ENCODE measurements at regions not wholly inside any gene's neighbourhood (a gene's known extent, or its start where the extent isn't known, plus 50 kb on each side); places are given as distances from the start of the nearest gene placed in this dataset.

DNA sequence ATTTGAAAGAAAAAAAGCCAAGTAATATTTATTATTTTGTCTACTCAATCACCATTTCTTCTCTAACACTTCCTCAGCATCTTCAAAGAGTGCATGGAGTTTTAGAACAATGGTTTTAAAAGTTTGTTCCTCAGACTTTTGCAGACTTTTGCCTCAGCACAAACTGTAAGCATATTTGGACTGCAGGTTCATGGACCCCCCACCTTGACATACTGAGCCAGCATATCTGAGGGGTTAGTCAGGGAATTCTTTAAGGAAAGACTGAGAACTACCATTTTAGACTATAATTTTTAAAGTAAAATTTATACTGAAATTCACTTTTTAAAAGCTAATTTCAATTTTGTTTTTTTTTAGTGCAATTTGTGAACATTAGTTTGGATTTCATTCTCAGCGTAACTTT lies 1676.8 kb upstream of the PCDH20 start:
- H3K4me3 ChIP-seq (ENCODE audit: low read length): no peak overlapping the region
- no CpG with 5 or more reads among the region's 1 CpG for WGBS (ENCODE audit: insufficient coverage, insufficient read length)
- no peaks in the 10 kb centered on the region for H3K27me3 ChIP-seq (ENCODE audit: control insufficient read depth, insufficient read depth, low read length)
- H3K4me1 ChIP-seq (ENCODE audit: control insufficient read depth, insufficient read depth, low read length): no peaks in the 10 kb centered on the region
- no peaks in the 10 kb centered on the region for H3K9me3 ChIP-seq (ENCODE audit: control insufficient read depth, insufficient read depth, low read length)
- H3K27ac ChIP-seq (ENCODE audit: low read length): no peak overlapping the region
- no peak for DNase-seq (ENCODE audit: low read depth, low spot score)
- no peaks in the 10 kb centered on the region for H3K36me3 ChIP-seq (ENCODE audit: control insufficient read depth, insufficient read depth, low read length)

DNA sequence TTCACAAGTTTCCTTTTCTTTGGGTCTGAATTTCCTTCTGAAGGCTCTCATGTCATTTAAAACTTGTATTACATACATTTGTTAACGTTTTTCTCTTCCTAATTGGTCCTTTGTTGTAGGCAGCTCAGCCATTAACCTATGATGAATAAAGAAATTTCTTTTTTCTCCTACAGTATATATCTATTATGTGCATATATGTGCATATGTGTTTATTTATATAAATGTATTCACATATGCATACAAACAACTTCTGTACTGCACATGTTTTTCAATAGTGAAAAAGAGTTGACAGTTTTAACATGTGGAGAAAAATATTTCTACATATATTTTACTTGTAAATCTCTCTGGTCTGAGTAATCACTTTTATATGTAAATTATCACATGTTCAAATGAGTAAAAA lies 1674.9 kb upstream of the PCDH20 start:
- H3K4me3 ChIP-seq (ENCODE audit: low read length): no peak overlapping the region
- H3K9me3 ChIP-seq (ENCODE audit: control insufficient read depth, insufficient read depth, low read length): no peaks in the 10 kb centered on the region
- no peak overlapping the region for H3K27ac ChIP-seq (ENCODE audit: low read length)
- H3K4me1 ChIP-seq (ENCODE audit: control insufficient read depth, insufficient read depth, low read length): no peaks in the 10 kb centered on the region
- H3K36me3 ChIP-seq (ENCODE audit: control insufficient read depth, insufficient read depth, low read length): no peaks in the 10 kb centered on the region
- no peak for DNase-seq (ENCODE audit: low read depth, low spot score)
- WGBS (ENCODE audit: insufficient coverage, insufficient read length): no CpG with 5 or more reads among the region's 1 CpG
- H3K27me3 ChIP-seq (ENCODE audit: control insufficient read depth, insufficient read depth, low read length): no peaks in the 10 kb centered on the region

DNA sequence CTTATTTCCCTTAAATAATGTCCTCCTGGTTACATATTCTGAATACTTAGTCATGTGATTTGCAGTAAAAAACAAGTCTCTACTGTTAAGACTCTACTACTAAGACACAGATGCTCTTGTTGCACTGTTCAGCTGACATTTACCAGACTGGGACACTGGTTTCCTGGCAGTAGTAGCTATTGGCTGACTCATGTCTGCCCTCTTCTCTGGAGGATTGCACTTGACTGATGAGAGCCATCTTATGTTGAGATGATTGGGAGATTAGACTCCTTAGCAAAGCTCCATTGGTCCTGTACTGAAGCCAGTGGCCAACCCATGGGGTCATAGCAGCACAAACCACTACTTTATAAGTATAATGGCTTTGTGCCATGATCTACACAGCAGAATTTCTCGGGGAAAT lies 1672.6 kb upstream of the PCDH20 start:
- H3K27me3 ChIP-seq (ENCODE audit: control insufficient read depth, insufficient read depth, low read length): no peaks in the 10 kb centered on the region
- DNase-seq (ENCODE audit: low read depth, low spot score): no peak
- no peaks in the 10 kb centered on the region for H3K4me1 ChIP-seq (ENCODE audit: control insufficient read depth, insufficient read depth, low read length)
- no CpG with 5 or more reads among the region's 1 CpG for WGBS (ENCODE audit: insufficient coverage, insufficient read length)
- H3K4me3 ChIP-seq (ENCODE audit: low read length): no peak overlapping the region
- H3K27ac ChIP-seq (ENCODE audit: low read length): no peak overlapping the region
- H3K9me3 ChIP-seq (ENCODE audit: control insufficient read depth, insufficient read depth, low read length): no peaks in the 10 kb centered on the region
- no peaks in the 10 kb centered on the region for H3K36me3 ChIP-seq (ENCODE audit: control insufficient read depth, insufficient read depth, low read length)

DNA sequence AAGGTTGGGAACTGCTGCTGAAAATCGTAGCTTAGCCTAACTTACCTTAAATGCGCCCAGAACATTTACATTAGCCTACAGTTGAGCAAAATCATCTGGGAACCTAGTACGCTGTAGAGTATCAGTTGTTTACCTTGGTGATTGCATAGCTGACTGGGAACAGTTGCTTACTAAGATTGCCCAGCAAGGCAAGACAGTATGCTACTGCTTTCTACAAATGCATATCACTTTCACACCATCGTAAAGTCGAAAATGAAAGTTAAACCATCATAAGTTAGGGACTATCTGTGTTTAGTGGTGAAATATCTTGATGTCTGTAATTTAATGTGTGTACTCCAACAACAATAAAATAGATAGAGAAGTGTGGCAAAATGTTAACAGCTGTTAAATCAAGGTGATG lies 1670.6 kb upstream of the PCDH20 start:
- no peaks in the 10 kb centered on the region for H3K36me3 ChIP-seq (ENCODE audit: control insufficient read depth, insufficient read depth, low read length)
- WGBS (ENCODE audit: insufficient coverage, insufficient read length): no CpG with 5 or more reads among the region's 5 CpGs
- H3K4me3 ChIP-seq (ENCODE audit: low read length): no peak overlapping the region

DNA sequence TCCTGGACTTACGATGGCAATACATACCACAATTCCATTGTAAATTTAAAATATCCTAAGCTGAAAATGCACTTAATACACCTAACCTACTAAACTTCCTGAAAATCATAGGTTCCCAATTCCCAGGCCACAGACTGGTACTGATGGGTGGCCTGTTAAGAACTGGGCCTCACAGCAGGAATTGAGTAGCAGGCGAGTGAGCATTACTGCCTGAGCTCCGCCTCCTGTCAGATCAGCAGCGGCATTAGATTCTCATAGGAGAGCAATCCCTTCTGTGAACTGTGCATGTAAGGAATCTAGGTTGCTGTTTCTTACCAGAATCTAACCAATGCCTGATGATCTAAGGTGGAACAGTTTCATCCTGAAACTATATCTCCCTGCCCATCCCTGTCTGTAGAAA lies 1670.2 kb upstream of the PCDH20 start:
- Histone ChIP-seq H3K27ac (ENCODE audit: low read length) (no peak overlapping the region), H3K27me3 (ENCODE audit: control insufficient read depth, insufficient read depth, low read length) (no peaks in the 10 kb centered on the region), H3K4me1 (ENCODE audit: control insufficient read depth, insufficient read depth, low read length) (no peaks in the 10 kb centered on the region; the same call in 1 of the 2 replicates), H3K4me3 (ENCODE audit: low read length) (no peak overlapping the region), H3K36me3 (ENCODE audit: control insufficient read depth, insufficient read depth, low read length) (no peaks in the 10 kb centered on the region), H3K9me3 (ENCODE audit: control insufficient read depth, insufficient read depth, low read length) (no peaks in the 10 kb centered on the region)
- WGBS (ENCODE audit: insufficient coverage, insufficient read length): no CpG with 5 or more reads among the region's 4 CpGs
- no peak for DNase-seq (ENCODE audit: low read depth, low spot score)

More for the DNA sequence above, 1670.6 kb upstream of the PCDH20 start:
- Histone ChIP-seq H3K4me1 (ENCODE audit: control insufficient read depth, insufficient read depth, low read length) (no peaks in the 10 kb centered on the region; the same call in 1 of the 2 replicates), H3K27ac (ENCODE audit: low read length) (no peak overlapping the region), H3K9me3 (ENCODE audit: control insufficient read depth, insufficient read depth, low read length) (no peaks in the 10 kb centered on the region), H3K27me3 (ENCODE audit: control insufficient read depth, insufficient read depth, low read length) (no peaks in the 10 kb centered on the region)
- DNase-seq (ENCODE audit: low read depth, low spot score): no peak

DNA sequence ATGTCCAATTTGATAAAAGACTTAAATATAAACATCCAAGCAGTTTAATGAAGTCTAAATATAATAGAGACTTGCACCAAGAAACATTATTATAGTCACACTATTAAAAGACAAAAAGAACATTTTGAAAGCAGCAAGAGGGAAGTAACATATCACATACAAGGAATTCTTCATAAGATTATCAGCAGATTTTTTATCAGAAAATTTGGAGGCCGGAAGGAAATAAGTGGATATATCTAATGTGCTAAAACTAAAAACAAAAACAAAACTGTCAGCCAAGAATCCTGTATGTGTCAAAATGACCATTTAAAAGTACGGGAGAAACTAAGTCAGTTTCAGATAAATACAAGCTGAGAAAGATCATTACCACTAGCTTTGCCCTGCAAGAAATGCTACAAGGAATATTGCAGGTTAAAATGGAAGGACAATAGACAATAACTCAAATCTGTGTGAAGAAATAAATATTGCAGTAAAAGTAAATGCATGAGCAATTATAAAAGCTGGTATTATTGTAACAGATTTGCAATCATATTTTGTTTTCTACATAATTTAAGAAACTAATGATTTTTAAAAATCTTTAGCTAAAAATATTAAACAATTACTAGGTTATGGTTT lies 1665.9 kb upstream of the PCDH20 start:
- Histone ChIP-seq H3K4me1 (ENCODE audit: control insufficient read depth, insufficient read depth, low read length) (no peaks in the 10 kb centered on the region; the same call in 1 of the 2 replicates), H3K27ac (ENCODE audit: low read length) (no peak overlapping the region), H3K9me3 (ENCODE audit: control insufficient read depth, insufficient read depth, low read length) (no peaks in the 10 kb centered on the region), H3K36me3 (ENCODE audit: control insufficient read depth, insufficient read depth, low read length) (no peaks in the 10 kb centered on the region), H3K4me3 (ENCODE audit: low read length) (no peak overlapping the region), H3K27me3 (ENCODE audit: control insufficient read depth, insufficient read depth, low read length) (no peaks in the 10 kb centered on the region)
- WGBS (ENCODE audit: insufficient coverage, insufficient read length): no CpG with 5 or more reads among the region's 2 CpGs
- no peak for DNase-seq (ENCODE audit: low read depth, low spot score)

DNA sequence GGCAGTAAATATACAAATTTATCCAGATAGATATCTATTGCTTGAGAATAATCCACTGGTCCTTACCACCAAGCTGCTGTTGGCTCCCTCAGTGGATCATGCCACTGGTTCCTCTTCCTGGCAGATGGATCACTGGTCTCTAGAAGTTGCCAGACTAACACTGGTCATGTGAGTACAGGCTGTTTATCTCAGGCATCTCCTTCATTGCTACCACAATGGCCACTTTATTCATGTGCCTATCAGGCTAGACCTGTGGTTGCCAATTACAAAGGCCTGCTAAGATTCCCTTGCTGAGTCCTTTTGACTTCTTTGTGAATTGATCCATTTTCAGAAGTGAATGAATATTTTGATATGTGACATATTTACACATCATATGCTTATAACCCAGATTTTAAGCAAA lies 1659.5 kb upstream of the PCDH20 start:
- Histone ChIP-seq H3K4me3 (ENCODE audit: low read length) (no peak overlapping the region), H3K9me3 (ENCODE audit: control insufficient read depth, insufficient read depth, low read length) (no peaks in the 10 kb centered on the region), H3K27ac (ENCODE audit: low read length) (no peak overlapping the region), H3K27me3 (ENCODE audit: control insufficient read depth, insufficient read depth, low read length) (no peaks in the 10 kb centered on the region), H3K36me3 (ENCODE audit: control insufficient read depth, insufficient read depth, low read length) (no peaks in the 10 kb centered on the region), H3K4me1 (ENCODE audit: control insufficient read depth, insufficient read depth, low read length) (no peaks in the 10 kb centered on the region)
- DNase-seq (ENCODE audit: low read depth, low spot score): no peak

DNA sequence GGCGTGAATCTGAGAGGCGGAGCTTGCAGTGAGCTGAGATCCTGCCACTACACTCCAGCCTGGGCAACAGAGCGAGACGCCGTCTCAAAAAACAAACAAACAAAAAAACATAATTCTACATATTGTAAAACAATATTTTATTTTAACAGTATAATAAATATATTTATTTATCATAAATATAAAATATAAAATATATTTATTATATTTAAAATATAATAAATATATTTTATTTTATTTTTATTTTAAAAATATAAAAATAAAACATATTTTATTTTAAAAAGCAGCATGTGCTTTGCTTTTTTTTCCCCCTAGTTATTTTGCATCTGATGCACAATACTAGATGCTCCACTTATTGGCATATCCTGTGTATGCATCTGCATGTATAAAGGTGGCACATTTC lies 1634.6 kb upstream of the PCDH20 start:
- no CpG with 5 or more reads among the region's 5 CpGs for WGBS (ENCODE audit: insufficient coverage, insufficient read length)
- Histone ChIP-seq H3K4me3 (ENCODE audit: low read length) (no peak overlapping the region), H3K27ac (ENCODE audit: low read length) (no peak overlapping the region), H3K4me1 (ENCODE audit: control insufficient read depth, insufficient read depth, low read length) (no peaks in the 10 kb centered on the region), H3K9me3 (ENCODE audit: control insufficient read depth, insufficient read depth, low read length) (no peaks in the 10 kb centered on the region), H3K27me3 (ENCODE audit: control insufficient read depth, insufficient read depth, low read length) (no peaks in the 10 kb centered on the region), H3K36me3 (ENCODE audit: control insufficient read depth, insufficient read depth, low read length) (no peaks in the 10 kb centered on the region)
- DNase-seq (ENCODE audit: low read depth, low spot score): no peak

DNA sequence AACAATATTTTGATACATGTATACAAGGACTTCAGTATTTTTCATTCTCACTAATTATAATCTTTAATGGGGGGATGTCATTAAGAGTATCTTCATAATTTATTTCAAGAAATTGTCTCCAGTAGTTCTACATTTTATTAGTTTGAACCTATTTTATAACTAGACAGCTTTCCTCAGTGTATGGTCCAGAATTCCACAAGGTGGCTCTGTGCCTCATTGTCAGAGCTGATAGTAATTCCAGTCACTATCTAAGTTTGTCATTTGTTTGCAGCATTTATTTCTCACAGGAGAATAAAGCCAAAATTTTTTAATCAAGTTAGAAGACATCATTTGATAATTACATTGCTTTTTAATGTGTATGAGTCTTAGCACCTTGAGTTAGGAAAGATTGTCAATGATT lies 1633.0 kb upstream of the PCDH20 start:
- H3K4me3 ChIP-seq (ENCODE audit: low read length): no peak overlapping the region
- H3K36me3 ChIP-seq (ENCODE audit: control insufficient read depth, insufficient read depth, low read length): no peaks in the 10 kb centered on the region
- H3K27ac ChIP-seq (ENCODE audit: low read length): no peak overlapping the region
- DNase-seq (ENCODE audit: low read depth, low spot score): no peak
- H3K4me1 ChIP-seq (ENCODE audit: control insufficient read depth, insufficient read depth, low read length): no peaks in the 10 kb centered on the region
- no peaks in the 10 kb centered on the region for H3K27me3 ChIP-seq (ENCODE audit: control insufficient read depth, insufficient read depth, low read length)
- no peaks in the 10 kb centered on the region for H3K9me3 ChIP-seq (ENCODE audit: control insufficient read depth, insufficient read depth, low read length)

DNA sequence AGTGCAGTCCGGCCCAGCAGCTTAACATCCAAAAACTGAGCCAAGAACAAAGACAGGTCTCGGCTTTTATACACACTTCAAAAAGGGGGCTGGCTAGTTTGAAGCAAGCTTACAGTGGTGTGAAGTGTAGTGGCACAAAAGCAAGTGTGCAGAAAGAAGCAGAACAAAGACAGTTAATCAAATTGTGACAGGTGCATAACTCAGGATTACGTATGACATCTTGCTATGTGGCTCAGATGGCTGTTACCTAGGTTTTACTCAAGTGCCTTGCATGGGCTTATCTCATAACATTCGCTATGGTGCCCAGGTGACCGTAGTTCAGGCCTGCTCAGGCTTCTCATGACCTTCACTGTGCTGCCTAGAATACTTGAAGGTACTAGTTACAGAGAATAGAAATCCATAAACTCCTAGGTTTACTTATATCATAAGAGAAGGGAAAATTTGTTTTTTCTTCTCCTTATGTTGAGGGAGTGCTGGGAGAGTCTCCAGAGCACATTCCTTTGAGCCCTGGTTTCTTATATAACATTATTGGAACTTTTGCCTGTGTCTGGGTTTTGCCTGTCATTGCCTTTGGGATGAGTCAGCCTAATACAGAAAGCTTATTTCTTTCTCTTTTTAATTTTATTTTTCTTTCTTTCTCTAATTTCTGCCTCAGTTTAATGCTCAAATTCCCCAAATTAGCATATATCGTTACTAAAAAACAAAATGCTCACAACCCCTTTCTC lies 1629.1 kb upstream of the PCDH20 start:
- Histone ChIP-seq H3K27me3 (ENCODE audit: control insufficient read depth, insufficient read depth, low read length) (no peaks in the 10 kb centered on the region), H3K9me3 (ENCODE audit: control insufficient read depth, insufficient read depth, low read length) (no peaks in the 10 kb centered on the region), H3K36me3 (ENCODE audit: control insufficient read depth, insufficient read depth, low read length) (no peaks in the 10 kb centered on the region), H3K4me3 (ENCODE audit: low read length) (no peak overlapping the region), H3K27ac (ENCODE audit: low read length) (no peak overlapping the region), H3K4me1 (ENCODE audit: control insufficient read depth, insufficient read depth, low read length) (no peaks in the 10 kb centered on the region)
- DNase-seq (ENCODE audit: low read depth, low spot score): no peak
- 100% methylated on average over 1 of the region's 6 CpGs for WGBS (ENCODE audit: insufficient coverage, insufficient read length)

DNA sequence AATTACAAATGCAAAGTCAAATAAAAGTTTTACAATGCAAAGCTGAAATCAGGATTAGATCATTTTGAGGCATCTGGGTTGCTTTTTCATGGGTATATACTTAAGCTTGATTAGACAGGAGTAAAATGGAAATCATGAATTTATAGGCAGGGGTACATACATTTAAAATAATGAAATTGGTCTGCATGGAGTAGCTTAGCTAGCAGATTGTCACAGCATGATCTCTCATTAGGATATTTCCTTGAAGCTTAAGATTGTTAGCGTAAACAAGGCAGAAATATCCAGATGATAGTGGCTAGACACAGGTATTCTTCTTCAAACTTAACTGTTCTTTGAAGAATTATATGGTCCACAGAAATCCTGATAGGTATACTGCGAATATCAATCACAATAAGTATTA lies 1627.0 kb upstream of the PCDH20 start:
- Histone ChIP-seq H3K27ac (ENCODE audit: low read length) (no peak overlapping the region), H3K9me3 (ENCODE audit: control insufficient read depth, insufficient read depth, low read length) (no peaks in the 10 kb centered on the region), H3K4me1 (ENCODE audit: control insufficient read depth, insufficient read depth, low read length) (no peaks in the 10 kb centered on the region), H3K4me3 (ENCODE audit: low read length) (no peak overlapping the region), H3K27me3 (ENCODE audit: control insufficient read depth, insufficient read depth, low read length) (no peaks in the 10 kb centered on the region), H3K36me3 (ENCODE audit: control insufficient read depth, insufficient read depth, low read length) (no peaks in the 10 kb centered on the region)
- WGBS (ENCODE audit: insufficient coverage, insufficient read length): no CpG with 5 or more reads among the region's 2 CpGs
- no peak for DNase-seq (ENCODE audit: low read depth, low spot score)

All from iPS DF 6.9 (cell line).